ENCODE measurements at regions not wholly inside any gene's neighbourhood (a gene's known extent, or its start where the extent isn't known, plus 50 kb on each side); places are given as distances from the start of the nearest gene placed in this dataset.

DNA sequence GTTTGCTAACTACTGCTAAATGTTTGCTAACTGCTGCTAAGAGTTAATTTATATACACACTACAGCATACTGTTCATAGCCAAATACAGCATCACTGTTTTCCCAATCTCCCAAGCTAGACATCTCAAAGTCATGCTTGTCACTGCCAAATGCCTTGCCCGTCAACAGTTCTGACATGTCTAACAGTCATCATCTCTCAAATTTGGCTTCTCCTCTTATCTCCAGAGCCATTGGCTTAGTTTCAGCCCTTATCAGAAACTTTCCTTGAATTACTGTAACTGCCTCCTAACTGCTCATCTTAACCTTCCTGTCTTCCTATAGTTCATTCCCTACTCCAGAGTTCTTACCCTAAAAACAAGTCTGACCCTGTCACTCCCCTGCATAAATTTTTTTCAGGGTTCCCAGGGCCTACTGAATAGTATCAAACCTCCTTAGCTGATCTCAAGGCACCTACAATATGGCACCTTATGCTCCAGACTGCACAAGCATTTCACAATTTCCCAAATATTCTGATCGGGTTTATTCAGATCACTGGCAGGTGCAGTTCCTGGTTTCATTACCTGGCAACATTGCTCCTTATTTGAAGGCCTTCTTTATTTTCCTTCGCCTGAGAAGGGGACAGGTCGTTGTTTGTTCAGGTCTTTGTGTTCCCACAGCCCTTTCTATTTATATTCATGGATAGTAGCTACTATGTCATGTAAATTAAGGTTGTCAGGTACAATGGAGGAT, 55.9 kb upstream of the ANKRD55 start:
- DNase-seq, result no peak

DNA sequence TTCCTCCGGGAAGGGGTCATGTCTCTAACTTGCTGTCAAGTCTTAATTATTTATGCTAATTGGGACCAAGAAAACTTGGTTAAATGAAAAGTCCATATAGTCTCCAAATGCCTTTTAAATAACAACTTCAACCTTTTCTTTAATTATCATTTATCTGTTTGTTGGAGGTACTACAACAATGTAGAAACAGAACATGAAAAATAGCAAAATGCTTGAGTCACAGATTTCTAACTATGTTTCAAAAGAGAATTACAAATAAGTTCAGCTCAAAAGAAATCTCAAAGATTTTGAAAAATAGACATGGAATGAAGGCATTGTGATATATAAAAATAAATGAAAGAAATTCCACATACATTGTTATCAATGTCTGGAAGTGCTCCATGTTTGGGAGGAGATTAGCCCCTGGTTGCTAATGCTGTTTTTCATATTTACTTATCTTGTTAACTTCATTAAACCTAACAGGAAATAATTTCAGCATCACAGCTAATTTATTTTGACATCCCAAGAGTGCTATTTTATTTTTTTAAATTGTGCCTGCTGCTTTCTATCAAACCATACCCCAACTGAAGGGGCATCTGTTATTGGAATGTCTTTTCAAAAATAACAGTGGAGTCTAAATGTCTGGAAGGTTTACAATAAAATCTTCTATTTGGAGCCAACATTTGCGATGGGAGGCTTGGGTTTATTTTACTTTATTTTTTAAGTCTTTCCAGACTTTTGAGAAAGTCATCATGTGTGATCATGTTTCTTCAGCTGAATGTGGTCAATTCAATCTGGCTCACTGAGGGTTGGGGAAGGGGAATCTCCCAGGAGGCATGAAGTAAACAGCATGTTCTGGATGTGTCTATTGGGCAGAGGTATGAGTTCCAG, 53.1 kb upstream of the ANKRD55 start:
- no peak for DNase-seq

DNA sequence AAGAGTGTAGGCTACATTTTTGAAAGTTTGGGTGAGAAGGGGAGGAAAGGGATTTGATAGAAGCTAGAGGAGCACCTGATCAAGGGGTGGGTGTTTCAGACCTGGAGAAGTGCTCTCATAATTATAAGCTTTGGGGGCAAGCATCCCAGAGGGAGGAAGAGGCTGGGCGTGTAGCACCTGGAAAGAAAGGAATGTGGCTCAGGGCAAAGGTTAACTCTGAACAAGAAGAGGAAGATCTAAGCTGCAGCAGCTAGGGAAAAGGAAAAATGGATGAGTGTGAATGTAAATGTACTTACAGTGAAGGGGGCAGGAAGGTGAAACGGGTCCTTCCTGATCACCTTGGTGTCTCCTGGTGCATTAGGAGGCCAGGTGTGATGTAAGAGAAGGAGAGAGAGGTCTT, 49.8 kb upstream of the ANKRD55 start:
- no peak for DNase-seq

Measured in NCI-H524 (cell line).